Tibial nerve (tissue), 4 donors: ENCODE measurements at regions not wholly inside any gene's neighbourhood (a gene's known extent, or its start where the extent isn't known, plus 50 kb on each side); places are given as distances from the start of the nearest gene placed in this dataset.

Source experiments
- DNase-seq, 2 donors: peaks; one replicate each; pipeline ENCODE4 v3.0.0-alpha.2; 2019; ENCODE audit warnings: low spot score in 2 of 2
- H3K27ac ChIP-seq, 4 donors: fragments of 200-600 bp; sonication (generic) in 3 of 4; one replicate each; pipeline ENCODE4 v1.5.1; 2017 to 2019; ENCODE audit warnings: mild to moderate bottlenecking in 1 of 4
- H3K27me3 ChIP-seq, 2 donors: fragments of 200-600 bp; sonication (generic) in 1 of 2; one replicate each; pipeline versions ENCODE4 v1.5.1 to v1.6.0; 2017 to 2019
- H3K36me3 ChIP-seq, 3 donors: fragments of 200-600 bp; sonication (generic); one replicate each; pipeline ENCODE4 v1.5.1; 2018 to 2019
- H3K4me1 ChIP-seq, 4 donors: fragments of 200-600 bp; sonication (generic) in 3 of 4; one replicate each; pipeline ENCODE4 v1.5.1; 2017 to 2019
- H3K4me3 ChIP-seq, 4 donors: fragments of 200-600 bp; sonication (generic) in 3 of 4; one replicate each; pipeline ENCODE4 v1.5.1; 2017 to 2019; ENCODE audit warnings: mild to moderate bottlenecking in 1 of 4, moderate library complexity in 1 of 4
- H3K9me3 ChIP-seq, 4 donors: fragments of 200-600 bp; sonication (generic) in 3 of 4; one replicate each; pipeline ENCODE4 v1.5.1; 2017 to 2019
- CTCF ChIP-seq, 5 experiments: fragments of 200-600 bp in 3 of 5; fragments of 450-650 bp in 2 of 5; sonication (generic) in 3 of 5; IDR thresholded peaks; one replicate each; pipeline ENCODE4 v1.5.1; 2016 to 2019; ENCODE audit warnings: antibody characterized with exemption in 5 of 5, mild to moderate bottlenecking in 3 of 5, moderate library complexity in 2 of 5
- EP300 ChIP-seq, 2 donors: sonication (generic); formaldehyde crosslinking; IDR thresholded peaks; one replicate each; pipeline ENCODE4 v1.6.1; 2017; ENCODE audit warnings: antibody characterized with exemption in 2 of 2, mild to moderate bottlenecking in 1 of 2
- POLR2A ChIP-seq, 2 donors: fragments of 450-650 bp; IDR thresholded peaks; one replicate each; pipeline ENCODE4 v1.6.1; 2017; ENCODE audit warnings: antibody characterized with exemption in 2 of 2, mild to moderate bottlenecking in 2 of 2, moderate library complexity in 2 of 2
- WGBS, 2 donors: methylation state at CpG; one replicate each; pipeline ENCODE4 v1.1.5; 2018; 5-methylcytosine and 5-hydroxymethylcytosine counted together

GRCh38 chr5:30030101-30030500 lies 1163.4 kb upstream of the CDH6 start:
- TF ChIP-seq POLR2A (IDR thresholded peaks at IDR 0.05) (no peak), EP300 (IDR thresholded peaks at IDR 0.05) (no peak), CTCF (IDR thresholded peaks at IDR 0.05) (no peak)
- no peaks in the 10 kb centered on the region for H3K9me3 ChIP-seq
- H3K36me3 ChIP-seq, result no peaks in the 10 kb centered on the region
- H3K4me1 ChIP-seq, result no peaks in the 10 kb centered on the region
- H3K27me3 ChIP-seq, result no peaks in the 10 kb centered on the region
- WGBS, 2 donors, result 58 to 67% methylated on average over 2 of the region's 2 CpGs
- DNase-seq, result no peak
- no peak overlapping the region for H3K27ac ChIP-seq
- no peak overlapping the region for H3K4me3 ChIP-seq

- WGBS, 2 donors, result 57 to 69% methylated on average over 2 of the region's 2 CpGs
These were observed 1191.7 kb upstream of the CDH6 start for GRCh38 chr5:30001826-30002225.

GRCh38 chr5:30000231-30000630 lies 1193.3 kb upstream of the CDH6 start:
- DNase-seq, result no peak
- TF ChIP-seq POLR2A (IDR thresholded peaks at IDR 0.05) (no peak), CTCF (IDR thresholded peaks at IDR 0.05) (no peak), EP300 (IDR thresholded peaks at IDR 0.05) (no peak)
- Histone ChIP-seq H3K4me3 (no peak overlapping the region), H3K9me3 (no peaks in the 10 kb centered on the region), H3K27me3 (no peaks in the 10 kb centered on the region), H3K4me1 (no peaks in the 10 kb centered on the region), H3K27ac (no peak overlapping the region), H3K36me3 (no peaks in the 10 kb centered on the region)

More at GRCh38 chr5:30001826-30002225, 1191.7 kb upstream of the CDH6 start:
- Histone ChIP-seq H3K9me3 (no peaks in the 10 kb centered on the region), H3K4me3 (no peak overlapping the region), H3K36me3 (no peaks in the 10 kb centered on the region), H3K27ac (no peak overlapping the region), H3K4me1 (no peaks in the 10 kb centered on the region), H3K27me3 (no peaks in the 10 kb centered on the region)
- DNase-seq, result no peak
- no peak for TF ChIP-seq POLR2A (IDR thresholded peaks at IDR 0.05)
- no peak for TF ChIP-seq CTCF (IDR thresholded peaks at IDR 0.05)
- TF ChIP-seq EP300 (IDR thresholded peaks at IDR 0.05), result no peak

- Histone ChIP-seq H3K9me3 (no peaks in the 10 kb centered on the region), H3K27me3 (no peaks in the 10 kb centered on the region), H3K36me3 (no peaks in the 10 kb centered on the region), H3K4me1 (no peaks in the 10 kb centered on the region), H3K27ac (no peak overlapping the region), H3K4me3 (no peak overlapping the region)
- WGBS, 2 donors, result 86 to 96% methylated on average over 1 of the region's 1 CpG
- TF ChIP-seq EP300 (IDR thresholded peaks at IDR 0.05) (no peak), CTCF (IDR thresholded peaks at IDR 0.05) (no peak), POLR2A (IDR thresholded peaks at IDR 0.05) (no peak)
- no peak for DNase-seq
These were observed 1198.3 kb upstream of the CDH6 start for GRCh38 chr5:29995154-29995553.

- Histone ChIP-seq H3K27ac (no peak overlapping the region), H3K4me3 (no peak overlapping the region), H3K9me3 (no peaks in the 10 kb centered on the region), H3K36me3 (no peaks in the 10 kb centered on the region), H3K27me3 (no peaks in the 10 kb centered on the region), H3K4me1 (no peaks in the 10 kb centered on the region)
- DNase-seq, result no peak
- WGBS, 2 donors, result 49 to 58% methylated on average over 3 of the region's 3 CpGs
- TF ChIP-seq CTCF (IDR thresholded peaks at IDR 0.05) (no peak), EP300 (IDR thresholded peaks at IDR 0.05) (no peak), POLR2A (IDR thresholded peaks at IDR 0.05) (no peak)
These were observed 1199.0 kb upstream of the CDH6 start for GRCh38 chr5:29994519-29994918.
